Frontal cortex (tissue), 3 donors: ENCODE measurements at regions not wholly inside any gene's neighbourhood (a gene's known extent, or its start where the extent isn't known, plus 50 kb on each side); places are given as distances from the start of the nearest gene placed in this dataset.
A peak's percentile ranks its signal among the peaks of the same experiment; 100 is the strongest.
"Not testable (repeated sequence)": the region's sequence is repeated elsewhere in the genome, so short reads cannot be mapped to it uniquely, and the experiment has no call there.

Experiments
- DNase-seq, 2 donors: peaks; one replicate each; pipeline ENCODE4 v3.0.0; 2012; ENCODE audit warnings: low spot score in 2 of 2
- FAIRE-seq: peaks from 2 replicates; lab custom pipeline; 2012; peaks lifted over from hg19 to GRCh38; lab: Jason Lieb, UNC
- donor health status: control.
- donor health status: control.
- donor health status: control.

DNA sequence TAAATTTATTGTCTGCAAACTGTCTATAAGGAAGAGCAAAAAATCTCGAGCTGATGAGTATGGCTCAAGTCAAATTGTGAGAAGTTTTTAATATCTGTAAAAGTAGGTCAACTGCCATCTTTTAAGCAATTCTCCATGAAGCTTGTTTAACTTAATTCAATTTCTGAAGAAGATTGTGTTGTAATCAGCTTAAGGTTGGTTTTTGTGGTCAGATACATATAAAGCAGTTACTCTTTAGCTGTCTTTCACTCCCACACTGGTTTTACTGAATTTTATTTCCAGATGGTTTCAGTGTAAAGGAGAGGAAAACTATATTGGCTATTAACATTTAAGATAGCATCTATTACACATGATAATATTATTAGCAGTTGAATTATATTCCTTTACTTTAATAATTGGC, 1165.1 kb downstream of the SLC16A7 start:
- no peak for FAIRE-seq
- DNase-seq = no peak

DNA sequence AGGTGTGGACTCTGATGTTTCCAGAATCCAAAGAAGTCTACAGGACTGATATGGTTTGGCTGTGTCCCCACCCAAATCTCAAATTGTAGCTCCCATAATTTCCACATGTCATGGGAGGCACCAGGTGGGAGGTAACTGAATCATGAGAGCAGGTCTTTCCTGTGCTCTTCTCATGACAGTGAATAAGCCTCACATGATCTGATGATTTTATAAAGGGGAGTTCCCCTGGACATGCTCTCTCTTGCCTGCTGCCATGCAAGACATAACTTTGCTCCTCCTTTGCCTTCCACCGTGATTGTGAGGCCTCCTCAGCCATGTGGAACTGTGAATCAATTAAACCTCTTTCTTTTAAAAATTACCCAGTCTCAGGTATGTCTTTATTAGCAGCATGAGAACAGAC, 1205.3 kb downstream of the SLC16A7 start:
- not testable (repeated sequence) for DNase-seq, FAIRE-seq

DNA sequence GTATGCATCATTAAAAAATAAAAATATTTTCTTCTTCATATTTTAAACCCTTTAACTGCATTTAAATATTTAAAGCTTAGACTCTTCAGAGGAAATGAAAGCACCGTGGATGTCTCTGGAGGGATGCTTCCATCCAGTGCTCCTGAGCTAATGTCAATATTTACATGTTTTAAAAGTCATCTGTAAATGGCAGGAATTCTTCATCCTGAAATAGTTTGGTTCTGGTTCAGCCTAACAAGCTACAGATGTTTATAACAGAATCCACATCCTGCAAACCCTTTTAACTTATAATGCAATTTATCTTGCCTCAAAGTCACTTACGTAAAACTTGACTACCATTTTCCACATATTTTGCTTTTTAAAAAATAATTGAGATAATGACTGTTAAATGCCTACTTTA, 1207.3 kb downstream of the SLC16A7 start:
- FAIRE-seq = no peak
- no peak for DNase-seq

DNA sequence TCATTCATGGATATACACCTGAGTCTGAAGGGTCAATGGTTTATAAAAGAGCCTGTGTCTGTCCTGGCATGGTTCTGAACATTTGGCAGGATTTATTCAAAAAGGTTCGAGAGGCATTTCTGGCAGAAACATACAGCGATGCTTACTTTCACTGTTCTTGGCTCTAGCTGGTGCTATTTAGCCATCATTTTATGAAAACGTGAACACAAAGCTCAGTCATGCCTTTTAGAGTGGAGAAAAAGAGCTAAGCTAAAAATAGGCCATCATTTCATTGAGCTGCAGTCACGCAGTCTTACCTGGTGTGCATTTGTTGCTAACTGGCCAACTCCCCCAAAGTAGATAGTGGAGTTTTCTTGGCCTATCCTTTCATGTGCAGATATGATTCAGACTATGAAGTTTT, 1209.5 kb downstream of the SLC16A7 start:
- DNase-seq = no peak
- FAIRE-seq = no peak

DNA sequence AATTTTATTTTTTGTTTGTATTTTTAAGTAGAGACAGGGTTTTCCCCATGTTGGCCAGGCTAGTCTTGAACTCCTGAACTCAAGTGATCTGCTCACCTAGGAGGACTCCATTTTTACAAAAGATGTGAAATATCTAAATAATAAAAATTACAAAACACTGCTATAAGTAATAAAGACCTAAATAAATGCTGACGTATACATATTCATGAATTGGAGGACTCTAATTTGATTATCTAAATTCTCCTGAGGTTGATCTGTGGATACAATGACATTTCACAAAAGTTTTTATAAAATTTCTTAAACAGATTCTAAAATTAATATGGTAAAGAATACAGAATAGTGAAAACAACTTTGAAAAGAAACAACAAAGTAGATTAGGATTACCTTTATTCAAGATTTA, 1224.0 kb downstream of the SLC16A7 start:
- no peak for DNase-seq
- FAIRE-seq = no peak

DNA sequence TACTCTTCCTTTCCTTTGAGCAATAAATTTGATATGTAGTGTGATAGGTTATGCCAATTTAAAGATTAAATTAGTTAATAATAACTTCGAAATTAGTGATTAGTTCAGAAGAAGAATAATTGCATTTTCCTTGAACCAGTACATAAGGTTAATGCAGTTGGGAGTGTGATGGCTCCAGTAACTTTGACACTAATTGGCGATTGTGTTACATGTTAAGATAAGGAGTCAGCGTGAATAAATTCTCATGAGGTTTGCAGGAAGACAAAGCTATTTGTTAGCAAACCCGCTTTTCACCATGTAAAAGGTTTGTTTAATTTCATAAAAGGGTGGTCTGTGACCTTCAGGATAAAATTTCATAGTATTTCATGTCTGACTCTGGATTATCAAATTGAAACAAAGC, 1226.8 kb downstream of the SLC16A7 start:
- no peak for DNase-seq
- FAIRE-seq = no peak

DNA sequence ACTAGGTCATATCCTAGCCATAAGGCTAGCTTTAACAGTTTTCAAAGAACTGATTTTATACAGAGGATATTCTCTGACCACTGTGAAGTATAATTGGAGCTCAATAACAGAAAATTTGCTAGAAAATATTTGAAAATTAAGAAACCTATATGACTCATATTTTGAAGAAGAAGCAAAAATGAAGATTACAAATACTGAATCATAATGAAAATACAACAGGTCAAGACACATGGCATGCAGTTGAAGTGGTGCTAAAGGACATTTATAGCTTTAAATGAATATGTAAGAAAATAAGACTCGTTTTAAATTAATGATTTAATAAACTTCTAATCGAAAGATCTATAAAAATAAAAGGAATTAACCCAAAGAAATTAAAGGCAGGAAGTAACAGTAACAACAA, 1234.6 kb downstream of the SLC16A7 start:
- DNase-seq = no peak
- peak; percentile 74 for FAIRE-seq

DNA sequence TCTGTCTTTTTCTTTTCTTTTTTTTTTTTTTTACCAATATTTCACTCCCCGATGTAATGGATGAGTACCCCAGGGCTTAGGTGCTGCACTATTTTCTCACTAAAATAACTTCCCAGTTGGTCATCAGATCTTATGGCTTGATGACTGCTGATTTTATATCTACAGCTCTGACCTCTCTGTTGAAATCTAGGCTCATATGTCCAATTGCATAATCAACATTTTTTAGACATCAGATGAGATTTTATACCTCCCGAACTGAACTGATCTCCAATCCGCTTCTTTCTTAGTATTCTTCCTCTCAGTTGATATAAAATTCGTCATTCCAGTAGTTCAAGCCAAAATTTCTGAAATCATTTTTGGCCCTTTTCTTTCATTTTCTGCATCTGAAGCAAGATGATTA, 1236.5 kb downstream of the SLC16A7 start:
- DNase-seq (no peak), FAIRE-seq (no peak)

DNA sequence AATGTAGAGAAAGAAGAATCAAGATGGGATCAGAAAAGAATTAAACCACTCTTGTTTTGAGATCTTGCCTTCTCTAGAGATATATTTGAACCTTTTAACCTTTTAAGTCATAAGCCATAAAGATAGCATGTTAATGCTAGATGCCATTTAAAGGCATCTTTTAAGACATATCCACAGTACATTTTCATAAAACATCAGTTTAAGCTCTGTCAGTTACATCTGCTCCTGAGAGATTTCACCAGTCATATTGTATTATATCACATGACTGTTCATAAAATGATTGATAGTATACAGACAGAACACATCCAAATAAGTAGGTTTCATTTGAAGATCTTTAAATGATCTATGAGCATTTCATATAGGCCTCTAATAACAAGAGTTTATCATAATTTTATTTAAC, 1238.5 kb downstream of the SLC16A7 start:
- FAIRE-seq = no peak
- no peak for DNase-seq

DNA sequence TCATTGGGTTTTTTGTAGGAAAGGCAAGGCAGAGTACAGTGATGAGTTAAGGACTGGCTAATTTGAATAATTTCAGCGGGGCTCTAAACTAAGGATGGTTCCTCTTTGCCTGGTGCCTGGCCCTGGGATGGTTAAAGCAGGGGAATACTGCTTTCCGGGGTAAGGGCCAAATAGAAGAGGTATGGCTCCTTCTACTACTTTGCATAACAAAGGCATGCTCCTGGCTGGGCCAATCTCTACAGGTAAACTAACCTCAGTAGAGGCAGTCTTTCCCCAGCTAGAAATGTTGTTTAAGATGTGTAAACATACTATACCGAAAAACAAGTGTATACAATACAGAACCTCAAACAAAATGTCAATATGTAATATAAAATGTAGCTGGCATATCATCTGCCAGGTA, 1239.0 kb downstream of the SLC16A7 start:
- no peak for DNase-seq
- FAIRE-seq = no peak

DNA sequence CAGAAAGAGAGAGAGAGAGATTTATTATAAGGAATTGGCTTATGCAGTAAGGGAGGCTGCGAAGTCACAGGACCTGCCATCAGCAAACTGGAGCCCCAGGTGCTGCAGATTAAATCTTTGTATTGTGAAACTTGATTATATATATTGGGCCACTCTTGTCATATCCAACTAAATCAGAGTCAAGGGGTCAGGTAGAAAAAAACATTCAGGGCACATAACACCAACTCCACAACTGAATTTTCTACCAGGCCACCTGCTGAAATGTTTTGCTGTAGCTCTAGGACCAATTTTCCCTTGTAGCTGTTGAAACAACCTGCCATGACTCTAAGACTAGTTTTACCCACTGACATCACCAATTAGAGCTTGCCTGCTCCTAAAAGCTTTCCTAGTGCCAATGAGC, 1240.8 kb downstream of the SLC16A7 start:
- FAIRE-seq = no peak

DNA sequence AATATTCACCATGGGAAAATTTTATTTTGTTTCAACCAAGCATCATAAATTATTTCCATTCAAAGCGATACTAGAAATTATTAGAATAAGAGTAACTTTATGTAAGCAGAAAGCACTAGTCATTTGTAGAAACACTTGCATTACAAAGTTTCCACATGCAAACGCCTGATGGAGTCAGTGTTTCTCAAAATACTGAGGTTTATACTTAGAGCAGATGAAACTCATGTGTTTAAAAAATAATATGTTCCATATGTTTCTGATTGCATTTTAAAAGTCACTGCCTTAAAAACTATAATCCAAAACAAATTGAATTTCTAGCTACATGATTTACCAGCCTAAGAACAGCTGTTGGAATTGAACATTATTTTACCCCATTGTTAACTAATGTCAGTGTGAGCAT, 1246.4 kb downstream of the SLC16A7 start:
- FAIRE-seq (no peak), DNase-seq (no peak)

More for the DNA sequence above, 1240.8 kb downstream of the SLC16A7 start:
- DNase-seq = no peak

DNA sequence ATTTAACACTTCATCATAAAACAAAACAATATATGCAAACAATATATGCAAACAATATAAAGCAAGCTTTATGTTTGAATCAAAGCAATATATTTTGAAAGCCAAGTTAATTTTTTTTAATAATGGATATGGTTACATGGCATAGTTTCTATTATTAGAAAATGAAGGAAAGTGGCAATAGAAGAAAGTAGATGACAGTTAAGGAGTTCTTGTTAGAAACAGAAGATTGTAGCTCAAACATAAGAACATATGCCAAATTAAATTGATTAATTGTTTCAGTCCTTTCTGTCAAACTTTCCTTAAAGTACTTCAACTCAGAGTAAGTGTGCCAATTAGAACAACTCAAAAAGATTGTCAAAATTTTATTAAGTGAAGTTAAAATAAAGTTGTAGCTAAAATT, 1248.3 kb downstream of the SLC16A7 start:
- no peak for FAIRE-seq
- DNase-seq = no peak

DNA sequence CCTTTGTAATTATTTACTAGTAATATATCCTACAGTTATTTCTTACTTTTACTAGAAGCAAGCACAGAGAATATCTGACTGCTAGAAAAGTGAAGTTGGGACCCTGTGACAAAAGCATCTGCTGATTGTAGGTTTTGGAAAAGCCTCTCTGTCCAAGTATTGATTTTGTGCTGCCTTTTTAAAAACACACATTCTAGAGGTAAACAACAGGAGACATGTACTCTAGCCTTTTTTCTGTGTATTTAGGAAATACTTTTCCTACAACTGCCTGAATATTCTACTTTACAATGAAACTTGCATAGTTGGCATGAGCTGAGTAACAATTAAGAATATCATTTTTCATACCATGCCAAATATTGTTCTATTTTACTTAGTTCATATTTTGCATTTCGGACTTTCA, 1249.0 kb downstream of the SLC16A7 start:
- DNase-seq (no peak), FAIRE-seq (no peak)

DNA sequence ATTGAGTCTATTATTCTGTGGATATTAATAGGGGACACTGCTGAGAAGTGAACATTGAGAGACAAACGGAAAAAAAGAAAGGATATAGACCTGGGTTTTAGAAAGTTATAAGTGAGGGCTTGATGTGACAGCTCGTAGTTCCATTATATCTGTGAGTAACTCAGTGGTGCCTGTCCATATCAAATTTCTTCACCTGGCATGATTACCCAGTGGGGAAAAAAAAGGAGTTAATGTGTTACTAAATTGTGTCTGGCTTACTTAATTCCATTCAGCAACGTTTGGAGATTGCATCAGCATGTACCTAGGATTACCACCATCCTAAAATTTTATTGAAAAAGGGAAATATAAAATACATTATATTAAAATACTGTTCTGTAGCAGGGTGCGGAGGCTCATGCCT, 1249.9 kb downstream of the SLC16A7 start:
- no peak for FAIRE-seq
- no peak for DNase-seq

DNA sequence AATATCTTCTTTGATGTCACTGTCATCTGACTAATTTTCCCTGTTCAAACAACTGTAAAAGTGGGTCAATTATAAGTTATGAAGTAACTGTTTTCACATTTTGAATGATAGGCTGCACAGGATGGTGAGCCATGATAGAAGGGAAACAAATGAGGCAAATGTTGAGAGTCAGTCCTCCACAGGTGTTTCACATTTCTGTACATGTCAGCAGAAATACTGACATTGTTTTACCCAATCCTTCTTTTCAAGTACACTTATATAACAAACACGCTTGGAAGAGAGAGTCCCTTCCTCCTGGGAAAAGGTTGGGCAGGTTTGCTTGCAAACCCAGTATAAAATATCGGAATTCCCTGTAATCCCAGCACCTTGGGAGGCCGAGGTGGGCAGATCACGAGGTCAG, 1251.5 kb downstream of the SLC16A7 start:
- DNase-seq = no peak
- FAIRE-seq = no peak

DNA sequence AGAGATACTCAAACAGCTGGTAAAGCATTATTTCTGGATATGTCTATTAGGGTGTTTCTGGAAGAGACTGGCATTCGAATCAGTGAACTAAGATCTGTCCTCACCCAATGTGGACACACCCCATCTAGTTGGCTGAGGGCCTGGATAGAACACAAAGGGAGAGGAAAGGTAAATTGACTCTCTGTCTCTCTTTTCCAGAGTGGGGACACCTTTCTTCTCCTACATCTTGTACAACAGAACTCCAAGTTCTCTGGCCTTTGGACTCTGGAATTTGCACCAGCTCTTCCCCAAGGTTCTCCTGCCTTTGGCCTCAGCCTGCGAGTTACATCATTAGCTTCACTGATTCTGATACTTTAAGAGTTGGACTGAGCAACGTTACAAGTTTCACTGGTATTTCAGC, 1253.9 kb downstream of the SLC16A7 start:
- no peak for DNase-seq
- FAIRE-seq = no peak

DNA sequence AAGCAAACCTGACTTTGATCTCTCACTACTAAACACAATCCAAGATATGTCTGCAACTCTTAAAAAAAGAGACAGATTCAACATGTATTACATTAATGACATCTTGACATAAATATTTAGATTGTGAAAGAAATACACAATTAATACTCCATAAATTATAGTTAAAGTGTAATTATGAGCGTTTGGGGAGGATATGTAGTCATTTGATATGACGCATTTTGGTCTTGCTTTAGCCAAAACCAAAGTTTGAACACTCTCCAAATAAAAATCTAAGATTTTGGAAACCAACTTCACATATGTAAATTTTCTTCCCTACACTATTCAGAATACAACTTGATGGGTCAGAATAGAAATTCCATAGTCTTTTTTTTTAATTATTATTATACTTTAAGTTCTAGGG, 1257.6 kb downstream of the SLC16A7 start:
- FAIRE-seq (no peak), DNase-seq (no peak)

DNA sequence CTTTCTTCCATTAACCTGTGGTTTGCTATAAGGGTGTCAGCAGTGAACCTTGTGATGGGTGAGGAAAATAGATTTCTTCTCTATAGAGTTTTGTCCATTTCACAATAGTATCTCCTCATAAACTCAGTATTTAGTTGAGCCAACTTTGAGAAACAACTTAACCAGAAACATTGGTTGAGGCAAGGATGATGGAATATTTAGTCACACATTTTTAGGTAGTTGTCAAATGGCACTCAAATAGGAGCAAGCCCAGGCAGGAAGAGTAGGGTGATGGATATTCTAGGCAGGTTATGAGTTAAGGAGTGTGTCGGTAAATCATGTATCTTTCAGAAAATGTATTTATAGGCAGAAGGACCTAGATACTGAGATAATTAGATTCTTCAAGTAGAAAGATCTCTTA, 1267.6 kb downstream of the SLC16A7 start:
- FAIRE-seq = no peak

DNA sequence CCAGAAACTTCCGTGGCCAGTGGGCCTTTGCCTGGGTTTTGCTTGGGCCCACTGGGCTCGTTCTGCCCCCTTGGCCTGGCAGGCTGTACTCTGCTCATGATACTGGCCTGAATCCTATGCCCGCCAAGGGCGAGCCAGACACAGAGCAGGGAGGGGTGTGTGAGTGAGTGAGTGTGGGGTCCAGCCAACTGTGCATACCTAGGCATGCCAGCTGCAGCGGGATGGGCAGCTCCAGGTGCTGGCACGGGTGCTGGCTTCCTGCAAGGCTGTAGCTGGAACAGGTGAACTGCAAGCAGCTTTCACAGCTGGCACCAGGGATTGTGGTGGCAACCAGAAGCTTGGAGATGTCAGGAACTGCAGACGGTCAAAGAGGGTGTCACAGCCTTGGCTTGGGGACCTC, 1276.4 kb downstream of the SLC16A7 start:
- no peak for DNase-seq
- FAIRE-seq = no peak

More for the DNA sequence above, 1267.6 kb downstream of the SLC16A7 start:
- DNase-seq = no peak

DNA sequence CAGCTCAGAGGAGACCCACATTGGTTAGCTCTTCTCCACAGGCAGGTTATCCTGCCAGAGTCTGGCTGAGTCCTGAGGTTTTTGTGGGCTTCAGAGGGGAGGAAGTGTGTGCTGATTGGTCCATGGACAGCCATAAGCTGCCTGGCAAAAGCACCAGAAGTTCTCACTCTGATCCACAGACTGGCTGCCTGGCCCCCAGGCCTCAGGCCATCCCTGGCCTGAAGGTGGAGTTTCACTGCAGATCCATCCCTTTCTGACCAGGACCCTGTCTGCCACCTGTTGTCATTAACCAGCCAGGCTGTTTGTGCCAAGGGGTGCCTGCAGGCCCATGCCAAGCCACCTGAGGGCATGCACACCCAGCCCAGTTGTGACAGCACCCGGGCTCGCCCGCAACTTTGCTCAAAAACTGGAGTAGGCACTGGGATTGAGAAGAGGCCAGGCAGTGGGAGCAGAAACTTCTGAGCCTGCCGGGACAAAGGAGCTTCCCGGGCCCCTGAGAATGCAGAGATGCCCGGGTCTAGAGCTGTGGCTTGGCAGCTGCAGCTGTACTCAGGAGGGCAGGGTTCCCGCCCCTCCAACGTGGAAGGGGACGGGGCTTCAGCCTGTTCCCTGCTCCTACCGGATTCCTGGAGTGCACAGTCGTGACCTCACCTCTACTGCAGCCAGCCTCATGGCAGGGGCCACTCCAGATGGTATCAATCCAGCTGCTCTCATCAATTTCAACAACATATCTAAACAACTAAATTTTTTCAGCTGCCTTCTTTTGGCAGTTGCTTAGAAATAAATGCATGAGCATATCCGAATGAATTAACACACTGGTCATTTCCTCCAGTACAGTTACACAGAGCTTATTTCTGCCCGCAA, 1277.3 kb downstream of the SLC16A7 start:
- DNase-seq (no peak), FAIRE-seq (no peak)

DNA sequence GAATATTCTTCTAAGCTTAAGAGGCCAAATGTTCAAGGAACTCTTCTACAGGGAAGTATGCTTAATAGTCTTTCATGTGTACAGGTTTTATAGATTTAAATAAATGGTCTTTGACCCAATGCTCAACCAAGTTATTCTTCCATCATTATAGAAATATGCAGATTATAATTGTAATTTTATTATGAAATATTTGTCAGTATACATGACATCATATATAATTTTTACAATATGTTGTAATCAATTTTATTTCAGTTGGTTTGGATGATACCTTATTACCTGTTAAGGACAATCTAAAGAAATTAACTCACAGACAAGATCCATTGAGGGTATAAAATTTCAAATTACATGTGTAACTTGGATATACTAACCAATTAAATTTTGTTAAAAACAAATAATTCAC, 1278.3 kb downstream of the SLC16A7 start:
- no peak for DNase-seq
- FAIRE-seq = no peak
